ENCODE measurements at regions not wholly inside any gene's neighbourhood (a gene's known extent, or its start where the extent isn't known, plus 50 kb on each side); places are given as distances from the start of the nearest gene placed in this dataset.

DNA sequence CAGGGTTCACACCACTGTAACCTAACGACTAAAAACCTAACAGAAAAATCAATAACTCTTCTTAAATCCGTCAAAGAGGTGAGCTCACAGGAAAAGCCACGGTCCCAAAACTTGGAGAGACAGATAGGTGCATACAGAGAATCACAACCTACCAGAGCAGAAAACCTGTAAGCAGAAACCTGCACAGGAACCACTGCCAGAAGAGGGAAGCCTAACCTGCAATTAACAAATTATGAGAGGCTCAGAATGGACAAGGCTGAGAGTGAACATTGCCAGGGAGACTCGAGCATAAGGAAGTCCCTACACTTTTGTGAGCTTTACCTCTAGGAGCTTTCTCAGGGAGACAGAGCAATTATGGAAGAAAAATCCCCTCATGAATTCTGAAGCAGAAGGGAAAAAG is 156.2 kb upstream of the NETO1 start:
- Histone ChIP-seq H3K27me3 (no peaks in the 10 kb centered on the region), H3K4me3 (no peak overlapping the region), H3K4me1 (no peaks in the 10 kb centered on the region), H3K27ac (no peak overlapping the region), H3K9me3 (no peaks in the 10 kb centered on the region), H3K36me3 (no peaks in the 10 kb centered on the region)
- 35 to 60% methylated on average over 2 to 4 of the region's 4 CpGs for WGBS, 2 donors (ENCODE audit: low coverage in 1 of 2)
- intact Hi-C loops (cut with DNase I; ENCODE audit: low total_unique reads) (no loop called here), in situ Hi-C loops (cut with MboI; ENCODE audit: low pct_ligation_motif_present in 1 of 4, low pct_unique_long_range_greater_than_20kb in 1 of 4, low sequenced_read_pairs in 3 of 4) (no loop called here)
- DNase-seq, result no peak
- TF ChIP-seq POLR2A (IDR thresholded peaks at IDR 0.05), result no peak
- no peak for TF ChIP-seq POLR2AphosphoS5 (IDR thresholded peaks at IDR 0.05)
- TF ChIP-seq, protein P1, sequence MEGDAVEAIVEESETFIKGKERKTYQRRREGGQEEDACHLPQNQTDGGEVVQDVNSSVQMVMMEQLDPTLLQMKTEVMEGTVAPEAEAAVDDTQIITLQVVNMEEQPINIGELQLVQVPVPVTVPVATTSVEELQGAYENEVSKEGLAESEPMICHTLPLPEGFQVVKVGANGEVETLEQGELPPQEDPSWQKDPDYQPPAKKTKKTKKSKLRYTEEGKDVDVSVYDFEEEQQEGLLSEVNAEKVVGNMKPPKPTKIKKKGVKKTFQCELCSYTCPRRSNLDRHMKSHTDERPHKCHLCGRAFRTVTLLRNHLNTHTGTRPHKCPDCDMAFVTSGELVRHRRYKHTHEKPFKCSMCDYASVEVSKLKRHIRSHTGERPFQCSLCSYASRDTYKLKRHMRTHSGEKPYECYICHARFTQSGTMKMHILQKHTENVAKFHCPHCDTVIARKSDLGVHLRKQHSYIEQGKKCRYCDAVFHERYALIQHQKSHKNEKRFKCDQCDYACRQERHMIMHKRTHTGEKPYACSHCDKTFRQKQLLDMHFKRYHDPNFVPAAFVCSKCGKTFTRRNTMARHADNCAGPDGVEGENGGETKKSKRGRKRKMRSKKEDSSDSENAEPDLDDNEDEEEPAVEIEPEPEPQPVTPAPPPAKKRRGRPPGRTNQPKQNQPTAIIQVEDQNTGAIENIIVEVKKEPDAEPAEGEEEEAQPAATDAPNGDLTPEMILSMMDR (IDR thresholded peaks at IDR 0.05), result no peak
- no peak for TF ChIP-seq EP300 (IDR thresholded peaks at IDR 0.05; ENCODE audit: low read depth)

GRCh38 chr18:73009691-73010090 is 141.9 kb upstream of the NETO1 start:
- in situ Hi-C loops (cut with MboI; ENCODE audit: low pct_ligation_motif_present in 1 of 4, low pct_unique_long_range_greater_than_20kb in 1 of 4, low sequenced_read_pairs in 3 of 4) (no loop called here), intact Hi-C loops (cut with DNase I; ENCODE audit: low total_unique reads) (no loop called here)
- DNase-seq, result no peak
- no peaks in the 10 kb centered on the region for H3K36me3 ChIP-seq
- TF ChIP-seq POLR2AphosphoS5 (IDR thresholded peaks at IDR 0.05) (no peak), POLR2A (IDR thresholded peaks at IDR 0.05) (no peak), EP300 (IDR thresholded peaks at IDR 0.05; ENCODE audit: low read depth) (no peak)
- TF ChIP-seq, protein P1 (IDR thresholded peaks at IDR 0.05), result no peak
- no peak overlapping the region for H3K27ac ChIP-seq
- 43 to 47% methylated on average over 4 of the region's 4 CpGs for WGBS, 2 donors (ENCODE audit: low coverage in 1 of 2)
- H3K27me3 ChIP-seq, result no peaks in the 10 kb centered on the region
- H3K4me3 ChIP-seq, result no peak overlapping the region
- H3K9me3 ChIP-seq, result no peaks in the 10 kb centered on the region
- H3K4me1 ChIP-seq, result no peaks in the 10 kb centered on the region

DNA sequence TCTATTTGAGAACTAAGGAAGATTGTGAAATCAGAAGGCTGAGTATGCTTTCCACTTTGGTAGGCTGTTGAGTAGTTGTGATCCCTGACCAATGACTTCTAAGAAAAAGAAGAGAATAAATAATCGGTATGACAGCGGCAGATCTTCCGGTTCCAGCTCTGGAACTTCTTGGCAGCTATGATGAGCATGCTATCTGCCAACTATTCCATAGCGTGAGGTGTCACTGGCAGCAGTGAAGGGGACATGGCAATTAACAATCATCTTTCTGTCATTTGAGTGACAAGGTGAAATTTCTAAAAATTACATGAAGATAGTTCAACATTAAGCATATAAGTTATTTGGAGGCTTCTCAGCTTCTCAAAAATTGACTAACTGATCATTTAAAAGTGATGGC is 140.1 kb upstream of the NETO1 start:
- no peak for DNase-seq
- in situ Hi-C loops (cut with MboI; ENCODE audit: low pct_ligation_motif_present in 1 of 4, low pct_unique_long_range_greater_than_20kb in 1 of 4, low sequenced_read_pairs in 3 of 4) (no loop called here), intact Hi-C loops (cut with DNase I; ENCODE audit: low total_unique reads) (no loop called here)
- Histone ChIP-seq H3K4me3 (no peak overlapping the region), H3K9me3 (no peaks in the 10 kb centered on the region), H3K27me3 (no peaks in the 10 kb centered on the region), H3K36me3 (no peaks in the 10 kb centered on the region), H3K4me1 (no peaks in the 10 kb centered on the region), H3K27ac (no peak overlapping the region)
- 86 to 100% methylated on average over 1 to 4 of the region's 4 CpGs for WGBS, 2 donors (ENCODE audit: low coverage in 1 of 2)
- TF ChIP-seq, protein P1 (IDR thresholded peaks at IDR 0.05), result no peak
- TF ChIP-seq POLR2AphosphoS5 (IDR thresholded peaks at IDR 0.05) (no peak), POLR2A (IDR thresholded peaks at IDR 0.05) (no peak), EP300 (IDR thresholded peaks at IDR 0.05; ENCODE audit: low read depth) (no peak)

- Histone ChIP-seq H3K27me3 (no peaks in the 10 kb centered on the region), H3K9me3 (no peaks in the 10 kb centered on the region), H3K4me1 (no peaks in the 10 kb centered on the region), H3K36me3 (no peaks in the 10 kb centered on the region), H3K4me3 (no peak overlapping the region), H3K27ac (no peak overlapping the region)
- WGBS, 2 donors (ENCODE audit: low coverage in 1 of 2), result 34 to 41% methylated on average over 5 to 6 of the region's 6 CpGs
- in situ Hi-C loops (cut with MboI; ENCODE audit: low pct_ligation_motif_present in 1 of 4, low pct_unique_long_range_greater_than_20kb in 1 of 4, low sequenced_read_pairs in 3 of 4) (no loop called here), intact Hi-C loops (cut with DNase I; ENCODE audit: low total_unique reads) (no loop called here)
- DNase-seq, result no peak
- TF ChIP-seq POLR2AphosphoS5 (IDR thresholded peaks at IDR 0.05), result no peak
- TF ChIP-seq POLR2A (IDR thresholded peaks at IDR 0.05), result no peak
- no peak for TF ChIP-seq EP300 (IDR thresholded peaks at IDR 0.05; ENCODE audit: low read depth)
- TF ChIP-seq, protein P1 (IDR thresholded peaks at IDR 0.05), result no peak
Measured at GRCh38 chr18:73007195-73007914, 139.6 kb upstream of the NETO1 start.

Measured in transverse colon (tissue), 4 donors.